IPS-20b (cell line): ENCODE measurements at regions not wholly inside any gene's neighbourhood (a gene's known extent, or its start where the extent isn't known, plus 50 kb on each side); places are given as distances from the start of the nearest gene placed in this dataset.
A peak's percentile ranks its signal among the peaks of the same experiment; 100 is the strongest.

ENCODE experiments used
- H3K27ac ChIP-seq: one replicate; pipeline ENCODE4 v1.5.1; 2013; ENCODE audit warnings: low read length
- H3K27me3 ChIP-seq: 2 replicates; pipeline ENCODE4 v1.6.1; 2013; ENCODE audit warnings: mild to moderate bottlenecking, low read length, inconsistent platforms; ENCODE audit not compliant: insufficient read depth
- H3K36me3 ChIP-seq: 2 replicates; pipeline ENCODE4 v1.6.1; 2013; ENCODE audit warnings: low read depth, mild to moderate bottlenecking, inconsistent platforms, low read length, moderate library complexity; ENCODE audit not compliant: insufficient read depth
- H3K4me1 ChIP-seq: 2 replicates; pipeline ENCODE4 v1.6.1; 2013; ENCODE audit warnings: mild to moderate bottlenecking, control low read depth, inconsistent platforms, low read length, moderate library complexity; ENCODE audit not compliant: insufficient read depth
- H3K4me3 ChIP-seq: 2 replicates; pipeline ENCODE4 v1.5.1; 2013; ENCODE audit warnings: mild to moderate bottlenecking, low read length, inconsistent platforms
- H3K9ac ChIP-seq: 2 replicates; pipeline ENCODE4 v1.6.1; 2013; ENCODE audit warnings: low read depth, mild to moderate bottlenecking, inconsistent platforms, low read length, moderate library complexity
- H3K9me3 ChIP-seq: 2 replicates; pipeline ENCODE4 v1.6.1; 2013; ENCODE audit warnings: mild to moderate bottlenecking, low read depth, low read length, inconsistent platforms; ENCODE audit not compliant: insufficient read depth

- Histone ChIP-seq H3K9ac (no peak overlapping the region), H3K27me3 (no peaks in the 10 kb centered on the region), H3K4me1 (peaks cover 8% of the 10 kb centered on the region; the same call in 1 of the 2 replicates)
Measured at GRCh38 chr2:2392332-2392731, 61.3 kb upstream of the MYT1L start.

GRCh38 chr2:2389215-2389614 is 58.1 kb upstream of the MYT1L start:
- H3K27me3 ChIP-seq = no peaks in the 10 kb centered on the region
- H3K4me3 ChIP-seq = peak overlapping the region; percentile 1; the same call in 1 of the 2 replicates
- H3K9me3 ChIP-seq = no peaks in the 10 kb centered on the region
- no peak overlapping the region for H3K9ac ChIP-seq
- no peaks in the 10 kb centered on the region for H3K36me3 ChIP-seq
- no peak overlapping the region for H3K27ac ChIP-seq
- H3K4me1 ChIP-seq = peaks cover 8% of the 10 kb centered on the region; the same call in 1 of the 2 replicates

More at GRCh38 chr2:2392332-2392731, 61.3 kb upstream of the MYT1L start:
- Histone ChIP-seq H3K4me3 (no peak overlapping the region), H3K27ac (no peak overlapping the region), H3K9me3 (no peaks in the 10 kb centered on the region), H3K36me3 (no peaks in the 10 kb centered on the region)
